ENCODE measurements at regions not wholly inside any gene's neighbourhood (a gene's known extent, or its start where the extent isn't known, plus 50 kb on each side); places are given as distances from the start of the nearest gene placed in this dataset.

DNA sequence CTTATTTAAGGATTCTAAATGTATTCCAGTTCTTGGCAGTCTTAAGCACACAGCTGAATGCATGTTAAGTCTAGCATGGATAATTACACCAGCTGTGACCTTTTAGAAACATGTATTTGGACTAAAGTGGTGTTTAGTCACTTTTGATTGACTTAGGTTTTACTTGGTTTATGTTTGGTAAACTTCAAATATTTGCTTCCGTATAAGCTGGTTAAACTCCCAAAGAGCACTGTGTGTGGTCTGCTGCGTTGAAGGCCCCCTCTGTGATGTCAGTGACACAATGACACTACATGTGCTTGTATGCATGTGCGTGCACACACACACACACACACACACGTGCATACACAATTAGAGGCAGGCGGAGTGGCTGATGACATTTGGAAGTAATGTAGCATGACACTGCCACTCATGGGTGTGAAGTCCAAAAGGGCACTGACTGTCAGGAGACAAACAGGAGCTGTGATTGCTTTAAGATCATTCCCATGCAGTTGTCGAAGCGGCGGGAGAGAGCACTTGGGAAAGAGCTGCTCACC is 156.1 kb upstream of the CDH13 start:
- TF ChIP-seq, protein P1, sequence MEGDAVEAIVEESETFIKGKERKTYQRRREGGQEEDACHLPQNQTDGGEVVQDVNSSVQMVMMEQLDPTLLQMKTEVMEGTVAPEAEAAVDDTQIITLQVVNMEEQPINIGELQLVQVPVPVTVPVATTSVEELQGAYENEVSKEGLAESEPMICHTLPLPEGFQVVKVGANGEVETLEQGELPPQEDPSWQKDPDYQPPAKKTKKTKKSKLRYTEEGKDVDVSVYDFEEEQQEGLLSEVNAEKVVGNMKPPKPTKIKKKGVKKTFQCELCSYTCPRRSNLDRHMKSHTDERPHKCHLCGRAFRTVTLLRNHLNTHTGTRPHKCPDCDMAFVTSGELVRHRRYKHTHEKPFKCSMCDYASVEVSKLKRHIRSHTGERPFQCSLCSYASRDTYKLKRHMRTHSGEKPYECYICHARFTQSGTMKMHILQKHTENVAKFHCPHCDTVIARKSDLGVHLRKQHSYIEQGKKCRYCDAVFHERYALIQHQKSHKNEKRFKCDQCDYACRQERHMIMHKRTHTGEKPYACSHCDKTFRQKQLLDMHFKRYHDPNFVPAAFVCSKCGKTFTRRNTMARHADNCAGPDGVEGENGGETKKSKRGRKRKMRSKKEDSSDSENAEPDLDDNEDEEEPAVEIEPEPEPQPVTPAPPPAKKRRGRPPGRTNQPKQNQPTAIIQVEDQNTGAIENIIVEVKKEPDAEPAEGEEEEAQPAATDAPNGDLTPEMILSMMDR (IDR thresholded peaks at IDR 0.05) = no peak
- TF ChIP-seq POLR2A (IDR thresholded peaks at IDR 0.05) = no peak

Data from lower leg skin (tissue), 3 donors.